H9 (cell line): ENCODE measurements at regions not wholly inside any gene's neighbourhood (a gene's known extent, or its start where the extent isn't known, plus 50 kb on each side); places are given as distances from the start of the nearest gene placed in this dataset.

Experiments
- DNase-seq: peaks from one replicate; pipeline ENCODE4 v3.0.0-alpha.2; 2017
- H2AFZ ChIP-seq: one replicate; pipeline ENCODE4 v1.6.1; 2013; ENCODE audit warnings: mild to moderate bottlenecking, low read length, control low read depth, moderate library complexity
- H2AK5ac ChIP-seq: 2 replicates; pipeline ENCODE4 v1.6.1; 2013; ENCODE audit warnings: low read length, control low read depth, mixed read lengths; ENCODE audit not compliant: insufficient read length
- H2BK120ac ChIP-seq: one replicate; pipeline ENCODE4 v1.6.1; 2013; ENCODE audit warnings: low read depth, mild to moderate bottlenecking, low read length, control low read depth, inconsistent platforms; ENCODE audit not compliant: poor library complexity, severe bottlenecking
- H2BK12ac ChIP-seq: 2 replicates; pipeline ENCODE4 v1.6.1; 2013; ENCODE audit warnings: low read length, control low read depth, mixed read lengths, low read depth; ENCODE audit not compliant: insufficient read length
- H2BK15ac ChIP-seq: 2 replicates; pipeline ENCODE4 v1.6.1; 2013; ENCODE audit warnings: low read depth, low read length, control low read depth
- H2BK20ac ChIP-seq: one replicate; pipeline ENCODE4 v1.6.1; 2013; ENCODE audit warnings: low read depth, mild to moderate bottlenecking, low read length, control low read depth, inconsistent platforms; ENCODE audit not compliant: poor library complexity, severe bottlenecking
- H2BK5ac ChIP-seq: 2 replicates; pipeline ENCODE4 v1.6.1; 2013; ENCODE audit warnings: low read length, control low read depth, mixed read lengths; ENCODE audit not compliant: insufficient read length
- H3K14ac ChIP-seq: 2 replicates; pipeline ENCODE4 v1.6.1; 2013; ENCODE audit warnings: low read length, control low read depth; ENCODE audit not compliant: insufficient read depth
- H3K18ac ChIP-seq: 2 replicates; pipeline ENCODE4 v1.6.1; 2013; ENCODE audit warnings: low read depth, mild to moderate bottlenecking, mixed read lengths, low read length, control low read depth; ENCODE audit not compliant: insufficient read length
- H3K23ac ChIP-seq: 2 replicates; pipeline ENCODE4 v1.6.1; 2013; ENCODE audit warnings: low read length, control low read depth, mixed read lengths, low read depth; ENCODE audit not compliant: insufficient read length
- H3K23me2 ChIP-seq: 2 replicates; pipeline ENCODE4 v1.6.1; 2013; ENCODE audit warnings: low read depth, mild to moderate bottlenecking, mixed read lengths, low read length, control low read depth; ENCODE audit not compliant: insufficient read length, poor library complexity, severe bottlenecking
- H3K27ac ChIP-seq: 2 replicates; pipeline ENCODE4 v1.5.1; 2013; ENCODE audit warnings: low read length, control low read depth, mixed read lengths, low read depth; ENCODE audit not compliant: insufficient read length
- H3K27me3 ChIP-seq: 2 replicates; pipeline ENCODE4 v1.6.1; 2013; ENCODE audit warnings: low read length, control low read depth, inconsistent platforms; ENCODE audit not compliant: insufficient read depth
- H3K4ac ChIP-seq: 2 replicates; pipeline ENCODE4 v1.6.1; 2013; ENCODE audit warnings: low read depth, mild to moderate bottlenecking, control low read depth, inconsistent platforms, low read length, moderate library complexity
- H3K4me1 ChIP-seq: 2 replicates; pipeline ENCODE4 v1.6.1; 2013; ENCODE audit warnings: low read length, control low read depth, inconsistent platforms; ENCODE audit not compliant: insufficient read depth
- H3K4me2 ChIP-seq: 2 replicates; pipeline ENCODE4 v1.6.1; 2013; ENCODE audit warnings: low read length, control low read depth, mixed read lengths; ENCODE audit not compliant: insufficient read length, insufficient read depth
- H3K56ac ChIP-seq: 2 replicates; pipeline ENCODE4 v1.6.1; 2013; ENCODE audit warnings: low read depth, mild to moderate bottlenecking, mixed read lengths, low read length, control low read depth; ENCODE audit not compliant: insufficient read length
- H3K79me1 ChIP-seq: 2 replicates; pipeline ENCODE4 v1.6.1; 2013; ENCODE audit warnings: low read depth, mild to moderate bottlenecking, moderate library complexity, low read length, control low read depth, inconsistent platforms; ENCODE audit not compliant: insufficient read depth, poor library complexity, severe bottlenecking
- H3K79me2 ChIP-seq: 2 replicates; pipeline ENCODE4 v1.6.1; 2013; ENCODE audit warnings: low read length, control low read depth, inconsistent platforms; ENCODE audit not compliant: insufficient read depth
- H3K9ac ChIP-seq: 2 replicates; pipeline ENCODE4 v1.6.1; 2013; ENCODE audit warnings: low read length, control low read depth, mixed read lengths; ENCODE audit not compliant: insufficient read length; ENCODE audit errors: extremely low read depth
- H3K9me3 ChIP-seq: one replicate; pipeline ENCODE4 v1.6.1; 2013; ENCODE audit warnings: low read depth, low read length, inconsistent platforms; ENCODE audit not compliant: control insufficient read depth
- H3T11ph ChIP-seq: one replicate; pipeline ENCODE4 v1.6.1; 2013; ENCODE audit warnings: mild to moderate bottlenecking, low read length, control low read depth, inconsistent platforms
- H4K20me1 ChIP-seq: one replicate; pipeline ENCODE4 v1.6.1; 2013; ENCODE audit not compliant: control insufficient read depth, insufficient read length, insufficient read depth
- H4K5ac ChIP-seq: 2 replicates; pipeline ENCODE4 v1.6.1; 2013; ENCODE audit warnings: low read depth, mild to moderate bottlenecking, mixed read lengths, low read length, control low read depth; ENCODE audit not compliant: insufficient read length
- H4K8ac ChIP-seq: replicated peaks from 2 replicates; pipeline ENCODE4 v1.6.1; 2013; ENCODE audit warnings: low read length, control low read depth, mixed read lengths, low read depth; ENCODE audit not compliant: insufficient read length
- H4K91ac ChIP-seq: 2 replicates; pipeline ENCODE4 v1.6.1; 2013; ENCODE audit warnings: low read depth, mild to moderate bottlenecking, moderate library complexity, mixed read lengths, low read length, control low read depth; ENCODE audit not compliant: insufficient read length
- H3K27ac Mint-ChIP-seq, 3 experiments: 2 replicates in 2 of 3; 3 replicates in 1 of 3; pipeline ENCODE4 v1.8.0; 2020 to 2021; ENCODE audit warnings: mixed read lengths in 3 of 3, mild to moderate bottlenecking in 1 of 3, moderate library complexity in 1 of 3
- H3K27me3 Mint-ChIP-seq: 2 replicates; pipeline ENCODE4 v1.8.0; 2021; ENCODE audit warnings: low read depth, mild to moderate bottlenecking, moderate library complexity, mixed read lengths
- H3K36me3 Mint-ChIP-seq, 3 experiments: 2 replicates in 2 of 3; 3 replicates in 1 of 3; pipeline ENCODE4 v1.8.0; 2020 to 2021; ENCODE audit warnings: low read depth in 3 of 3, mixed read lengths in 3 of 3; ENCODE audit not compliant: insufficient read depth in 1 of 3
- H3K4me1 Mint-ChIP-seq, 2 experiments: 2 replicates each; pipeline ENCODE4 v1.8.0; 2020; ENCODE audit warnings: mixed read lengths in 2 of 2
- H3K4me3 Mint-ChIP-seq, 2 experiments: 2 replicates in 1 of 2; 3 replicates in 1 of 2; pipeline ENCODE4 v1.8.0; 2020 to 2021; ENCODE audit warnings: mild to moderate bottlenecking in 2 of 2, mixed read lengths in 2 of 2, moderate library complexity in 1 of 2
- H3K9me3 Mint-ChIP-seq, 2 experiments: 2 replicates in 1 of 2; 3 replicates in 1 of 2; pipeline ENCODE4 v1.8.0; 2020; ENCODE audit warnings: mild to moderate bottlenecking in 2 of 2, mixed read lengths in 2 of 2, moderate library complexity in 1 of 2
- CTCF ChIP-seq: fragments of 200-600 bp; sonication (generic); conservative IDR thresholded peaks from 3 replicates; pipeline ENCODE4 v1.8.0; 2021; ENCODE audit warnings: antibody characterized with exemption, mild to moderate bottlenecking
- WGBS: extraction: QIAGEN DNeasy Blood & Tissue Kit; methylation state at CpG from one replicate; pipeline ENCODE4 v1.1.7; 2013; ENCODE audit warnings: missing lambda C conversion rate, low lambda C conversion rate, mixed read lengths; ENCODE audit not compliant: insufficient read length; ENCODE audit errors: extremely low coverage; 5-methylcytosine and 5-hydroxymethylcytosine counted together

DNA sequence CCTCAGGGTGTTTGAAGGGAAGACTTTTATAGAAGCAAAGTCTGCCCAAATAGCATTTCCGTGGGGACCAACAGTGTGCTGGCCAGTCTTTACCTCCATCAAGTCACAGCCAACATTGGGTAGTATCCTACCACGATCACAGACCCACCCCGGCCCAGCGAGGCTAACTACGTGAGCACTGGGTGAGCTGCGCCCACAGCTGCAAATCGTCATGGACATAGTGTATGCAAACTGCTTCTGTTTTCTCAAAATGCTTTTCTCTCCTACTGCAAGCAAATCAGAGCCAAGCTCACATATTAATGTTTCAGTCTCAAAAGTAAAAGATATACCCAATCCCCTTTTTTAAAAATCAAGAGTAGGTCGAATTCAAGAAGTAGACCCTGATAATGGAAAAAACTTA, 592.8 kb upstream of the CDH4 start:
- no peak overlapping the region for H2BK120ac ChIP-seq
- H4K5ac ChIP-seq: no peak overlapping the region
- peaks cover 27% of the 10 kb centered on the region in 2 experiments for H3K4me1 Mint-ChIP-seq
- no peak for DNase-seq
- H2BK12ac ChIP-seq: no peak overlapping the region
- no peaks in the 10 kb centered on the region for H3K23me2 ChIP-seq
- H3K9me3 ChIP-seq: no peaks in the 10 kb centered on the region
- H3K27me3 Mint-ChIP-seq: peaks cover 6% of the 10 kb centered on the region
- H3K79me1 ChIP-seq: no peaks in the 10 kb centered on the region
- no peaks in the 10 kb centered on the region for H4K20me1 ChIP-seq
- no peak overlapping the region for H3K27ac ChIP-seq
- no peak overlapping the region for H3K4me3 Mint-ChIP-seq
- no peak overlapping the region for H3K14ac ChIP-seq
- no peak overlapping the region for H2AK5ac ChIP-seq
- H2BK20ac ChIP-seq: no peak overlapping the region
- no peak overlapping the region; a peak in 1 of 7 replicates for H3K27ac Mint-ChIP-seq
- H3K4ac ChIP-seq: no peak overlapping the region
- H3K23ac ChIP-seq: no peak overlapping the region
- WGBS: no CpG with 5 or more reads among the region's 8 CpGs
- H2BK15ac ChIP-seq: no peak overlapping the region
- H3K56ac ChIP-seq: no peak overlapping the region
- no peak overlapping the region for H2BK5ac ChIP-seq
- H3K36me3 Mint-ChIP-seq: peaks cover 7 to 18% (median 9%) of the 10 kb centered on the region in 3 experiments; a peak in 5 of 7 replicates
- no peak overlapping the region for H3K9ac ChIP-seq
- no peak overlapping the region for H3K18ac ChIP-seq
- H2AFZ ChIP-seq: no peak overlapping the region
- H4K8ac ChIP-seq: no peak overlapping the region
- peaks cover 6% of the 10 kb centered on the region; the same call in 1 of the 2 replicates for H3K4me1 ChIP-seq
- H3K27me3 ChIP-seq: no peaks in the 10 kb centered on the region
- H3K4me2 ChIP-seq: no peak overlapping the region
- H3T11ph ChIP-seq: no peak overlapping the region
- no peak overlapping the region for H4K91ac ChIP-seq
- H3K79me2 ChIP-seq: no peaks in the 10 kb centered on the region
- TF ChIP-seq CTCF: no peak
- H3K9me3 Mint-ChIP-seq: peaks cover 17 to 19% of the 10 kb centered on the region in 2 experiments
